ENCODE measurements at regions not wholly inside any gene's neighbourhood (a gene's known extent, or its start where the extent isn't known, plus 50 kb on each side); places are given as distances from the start of the nearest gene placed in this dataset.

GRCh38 chr19:30071871-30072270 is 129.8 kb downstream of the URI1 start:
- no peak for DNase-seq
- Histone ChIP-seq H3K36me3 (replicated peaks; ENCODE audit: insufficient read depth, low read length) (no peaks in the 10 kb centered on the region), H3K4me1 (ENCODE audit: low read length) (no peaks in the 10 kb centered on the region), H3K4me2 (ENCODE audit: low read depth, low read length) (no peak overlapping the region), H2AFZ (ENCODE audit: low read length) (no peak overlapping the region), H3K27ac (ENCODE audit: low read length) (no peak overlapping the region), H3K79me2 (ENCODE audit: low read length) (no peaks in the 10 kb centered on the region), H3K4me3 (ENCODE audit: low read length) (no peak overlapping the region), H3K9ac (ENCODE audit: low read length) (no peak overlapping the region), H4K20me1 (ENCODE audit: insufficient read depth, low read length) (no peaks in the 10 kb centered on the region), H3K27me3 (replicated peaks; ENCODE audit: insufficient read depth, low read length) (peaks cover 67% of the 10 kb centered on the region), H3K9me3 (replicated peaks; ENCODE audit: insufficient read depth, low read length) (no peaks in the 10 kb centered on the region), H3F3A (ENCODE audit: insufficient read depth, low read length) (no peaks in the 10 kb centered on the region), H3K9me2 (replicated peaks; ENCODE audit: insufficient read depth, low read length) (no peaks in the 10 kb centered on the region)
- TF ChIP-seq EZH2phosphoT487 (IDR thresholded peaks at IDR 0.05; ENCODE audit: low read length), result no peak
- no peak for TF ChIP-seq CTCF (IDR thresholded peaks at IDR 0.05; ENCODE audit: low read length)
- no peak for TF ChIP-seq EZH2 (optimal IDR thresholded peaks at IDR 0.05; ENCODE audit: low read depth, low read length)

DNA sequence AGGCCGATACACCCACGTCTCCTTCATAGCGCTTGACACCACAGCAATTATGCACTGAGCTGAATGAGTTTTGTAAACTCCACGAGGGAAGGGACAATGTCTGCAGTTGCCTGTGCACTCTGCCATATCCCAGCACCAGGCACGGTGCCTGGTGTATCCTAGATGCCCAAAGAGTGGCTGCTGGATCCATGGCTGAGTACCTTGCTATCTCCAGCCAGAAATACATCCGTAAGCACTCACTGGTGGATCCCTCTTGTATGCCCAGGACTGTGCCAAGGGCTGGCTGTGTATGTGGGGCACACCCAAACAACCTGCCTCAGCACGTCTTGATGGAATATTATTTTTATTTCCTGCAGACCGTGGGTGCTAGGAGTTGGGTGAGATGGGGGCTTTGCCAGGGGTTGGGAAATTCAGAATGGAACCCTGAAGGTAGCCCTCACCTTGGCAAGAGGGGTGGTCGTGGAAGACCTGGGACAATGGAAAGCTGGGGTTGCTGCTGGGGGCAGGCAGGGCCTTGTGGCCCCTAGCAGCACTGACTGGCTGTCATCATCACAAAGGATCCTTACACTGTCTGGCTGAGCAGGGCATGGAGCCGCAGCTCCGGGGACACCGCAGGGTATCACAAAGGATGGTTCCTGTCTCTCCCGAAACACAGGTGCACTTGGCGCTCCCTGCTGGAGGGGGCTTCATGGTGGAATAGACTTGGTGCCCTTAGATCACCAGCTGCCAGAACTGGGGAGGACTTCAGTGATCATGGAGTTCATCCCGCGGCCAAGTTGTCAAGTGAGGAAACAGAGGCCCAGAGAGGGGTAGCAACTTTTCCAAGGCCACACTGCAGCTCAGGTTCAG is 131.3 kb downstream of the URI1 start:
- TF ChIP-seq EZH2phosphoT487 (IDR thresholded peaks at IDR 0.05; ENCODE audit: low read length), result no peak
- TF ChIP-seq CTCF (IDR thresholded peaks at IDR 0.05; ENCODE audit: low read length), result no peak
- TF ChIP-seq EZH2 (optimal IDR thresholded peaks at IDR 0.05; ENCODE audit: low read depth, low read length), result no peak
- H3K9me3 ChIP-seq (replicated peaks; ENCODE audit: insufficient read depth, low read length), result no peaks in the 10 kb centered on the region
- no peaks in the 10 kb centered on the region for H3K4me1 ChIP-seq (ENCODE audit: low read length)
- no peaks in the 10 kb centered on the region for H3K9me2 ChIP-seq (replicated peaks; ENCODE audit: insufficient read depth, low read length)
- no peaks in the 10 kb centered on the region for H4K20me1 ChIP-seq (ENCODE audit: insufficient read depth, low read length)
- no peak overlapping the region for H3K4me3 ChIP-seq (ENCODE audit: low read length)
- H3K27me3 ChIP-seq (replicated peaks; ENCODE audit: insufficient read depth, low read length), result peaks cover 82% of the 10 kb centered on the region
- no peak overlapping the region for H2AFZ ChIP-seq (ENCODE audit: low read length)
- no peak overlapping the region for H3K4me2 ChIP-seq (ENCODE audit: low read depth, low read length)
- no peak for DNase-seq
- H3K9ac ChIP-seq (ENCODE audit: low read length), result no peak overlapping the region
- H3K36me3 ChIP-seq (replicated peaks; ENCODE audit: insufficient read depth, low read length), result no peaks in the 10 kb centered on the region
- H3F3A ChIP-seq (ENCODE audit: insufficient read depth, low read length), result no peaks in the 10 kb centered on the region
- no peaks in the 10 kb centered on the region for H3K79me2 ChIP-seq (ENCODE audit: low read length)
- H3K27ac ChIP-seq (ENCODE audit: low read length), result no peak overlapping the region

- TF ChIP-seq EZH2phosphoT487 (IDR thresholded peaks at IDR 0.05; ENCODE audit: low read length), result no peak
- no peak for TF ChIP-seq CTCF (IDR thresholded peaks at IDR 0.05; ENCODE audit: low read length)
- no peak for TF ChIP-seq EZH2 (optimal IDR thresholded peaks at IDR 0.05; ENCODE audit: low read depth, low read length)
- no peaks in the 10 kb centered on the region for H4K20me1 ChIP-seq (ENCODE audit: insufficient read depth, low read length)
- no peaks in the 10 kb centered on the region for H3K9me2 ChIP-seq (replicated peaks; ENCODE audit: insufficient read depth, low read length)
- H3K36me3 ChIP-seq (replicated peaks; ENCODE audit: insufficient read depth, low read length), result no peaks in the 10 kb centered on the region
- H3K27me3 ChIP-seq (replicated peaks; ENCODE audit: insufficient read depth, low read length), result peaks cover 89% of the 10 kb centered on the region
- H3F3A ChIP-seq (ENCODE audit: insufficient read depth, low read length), result no peaks in the 10 kb centered on the region
- H2AFZ ChIP-seq (ENCODE audit: low read length), result no peak overlapping the region
- no peaks in the 10 kb centered on the region for H3K4me1 ChIP-seq (ENCODE audit: low read length)
- H3K79me2 ChIP-seq (ENCODE audit: low read length), result no peaks in the 10 kb centered on the region
- no peak overlapping the region for H3K4me3 ChIP-seq (ENCODE audit: low read length)
- DNase-seq, result no peak
- H3K4me2 ChIP-seq (ENCODE audit: low read depth, low read length), result no peak overlapping the region
- H3K9me3 ChIP-seq (replicated peaks; ENCODE audit: insufficient read depth, low read length), result no peaks in the 10 kb centered on the region
- H3K9ac ChIP-seq (ENCODE audit: low read length), result no peak overlapping the region
- no peak overlapping the region for H3K27ac ChIP-seq (ENCODE audit: low read length)
Observed at GRCh38 chr19:30074096-30074495, 132.1 kb downstream of the URI1 start.

All from MM.1S (cell line).